NCI-H460 (cell line): ENCODE measurements at regions not wholly inside any gene's neighbourhood (a gene's known extent, or its start where the extent isn't known, plus 50 kb on each side); places are given as distances from the start of the nearest gene placed in this dataset.

Experiments
- DNase-seq: peaks from one replicate; pipeline ENCODE4 v3.0.0-alpha.2; 2016; ENCODE audit warnings: low read depth; ENCODE audit errors: extremely low read depth

- DNase-seq: no peak
Measured at GRCh38 chr11:93074352-93074751, 104.9 kb downstream of the MTNR1B start.

- DNase-seq: no peak
Measured at GRCh38 chr11:93075782-93076181, 106.3 kb downstream of the MTNR1B start.

DNA sequence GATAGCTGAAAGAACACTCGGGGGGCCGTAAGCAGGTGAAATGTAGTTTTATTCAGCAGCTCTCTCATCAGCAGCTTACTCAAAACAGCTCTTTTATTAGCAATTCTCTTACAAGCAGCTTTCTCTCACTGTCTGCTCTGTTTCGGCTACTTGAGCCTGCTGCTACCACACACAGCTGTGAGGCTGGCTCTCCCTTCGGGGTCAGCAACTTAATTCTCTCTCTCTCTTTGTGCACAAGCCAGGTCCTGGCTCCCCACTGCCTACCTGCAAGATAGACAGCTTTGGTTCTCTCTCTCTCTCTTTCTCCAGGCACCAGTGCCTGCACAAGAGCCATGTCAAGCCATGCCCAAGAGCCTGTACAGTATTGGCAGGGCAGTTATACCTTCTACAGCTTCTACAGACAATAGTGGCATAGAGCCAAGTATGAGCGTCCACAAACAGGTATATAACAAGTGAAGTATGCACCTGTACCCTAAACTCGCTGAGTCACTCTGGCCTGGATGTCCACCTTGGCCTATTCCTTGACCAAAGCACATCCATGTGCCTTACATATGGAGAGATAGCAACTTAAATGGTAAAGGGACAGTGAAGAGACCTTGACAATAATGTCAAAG lies 110.8 kb downstream of the MTNR1B start:
- no peak for DNase-seq

DNA sequence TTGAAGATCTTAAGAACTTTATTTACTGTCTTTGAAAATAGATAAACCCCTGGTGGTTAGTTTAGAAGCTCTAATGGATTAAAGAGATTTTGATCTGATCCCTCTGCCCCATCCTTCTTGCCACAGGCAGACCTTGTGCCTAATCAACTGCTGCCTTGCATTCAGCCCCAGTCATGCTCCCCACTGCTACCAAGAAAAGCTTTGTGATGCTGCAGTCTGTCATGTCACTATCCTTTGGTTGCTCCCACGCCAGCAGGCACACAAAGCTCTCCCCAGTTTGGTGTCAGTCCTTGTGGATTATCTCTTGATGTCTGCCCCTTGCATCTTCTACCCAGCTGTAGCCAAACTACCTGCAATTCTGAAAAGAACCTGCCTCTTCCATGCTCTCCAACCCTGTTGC lies 112.2 kb downstream of the MTNR1B start:
- DNase-seq: no peak

DNA sequence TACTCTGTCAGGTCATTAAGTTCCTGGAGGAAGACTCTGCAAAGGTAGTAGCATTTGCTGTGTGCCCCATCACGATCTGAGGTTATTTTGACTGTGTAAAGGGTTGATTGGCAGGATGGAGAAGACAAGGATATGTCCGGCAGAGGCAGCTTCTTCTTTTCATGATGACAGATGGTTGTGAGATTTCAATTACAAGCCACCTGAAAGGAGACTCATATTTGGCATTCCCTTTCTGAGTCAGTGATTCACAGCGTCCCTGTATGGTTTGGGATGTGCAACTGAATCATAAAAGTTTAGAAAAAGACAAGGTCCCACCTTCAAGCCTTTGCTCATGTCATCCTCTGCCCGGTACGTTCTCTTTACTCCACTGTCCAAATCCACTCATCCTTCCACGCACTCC lies 113.4 kb downstream of the MTNR1B start:
- DNase-seq: no peak

GRCh38 chr11:93084727-93085505 lies 112.9 kb downstream of the SLC36A4 start:
- peak; percentile 62 for DNase-seq

GRCh38 chr11:93089474-93090102 lies 108.2 kb downstream of the SLC36A4 start:
- DNase-seq: peak; percentile 72
